GM18873 (cell line): ENCODE measurements at regions not wholly inside any gene's neighbourhood (a gene's known extent, or its start where the extent isn't known, plus 50 kb on each side); places are given as distances from the start of the nearest gene placed in this dataset.
A peak's percentile ranks its signal among the peaks of the same experiment; 100 is the strongest.

Experiments used
- ATAC-seq: cut with Tn5 transposase; IDR thresholded peaks from one replicate; pipeline ENCODE4 v1.9.1; 2021; ENCODE audit warnings: mild to moderate bottlenecking, moderate library complexity, moderate number of reproducible peaks; ENCODE audit not compliant: unreplicated experiment, low FRiP score

DNA sequence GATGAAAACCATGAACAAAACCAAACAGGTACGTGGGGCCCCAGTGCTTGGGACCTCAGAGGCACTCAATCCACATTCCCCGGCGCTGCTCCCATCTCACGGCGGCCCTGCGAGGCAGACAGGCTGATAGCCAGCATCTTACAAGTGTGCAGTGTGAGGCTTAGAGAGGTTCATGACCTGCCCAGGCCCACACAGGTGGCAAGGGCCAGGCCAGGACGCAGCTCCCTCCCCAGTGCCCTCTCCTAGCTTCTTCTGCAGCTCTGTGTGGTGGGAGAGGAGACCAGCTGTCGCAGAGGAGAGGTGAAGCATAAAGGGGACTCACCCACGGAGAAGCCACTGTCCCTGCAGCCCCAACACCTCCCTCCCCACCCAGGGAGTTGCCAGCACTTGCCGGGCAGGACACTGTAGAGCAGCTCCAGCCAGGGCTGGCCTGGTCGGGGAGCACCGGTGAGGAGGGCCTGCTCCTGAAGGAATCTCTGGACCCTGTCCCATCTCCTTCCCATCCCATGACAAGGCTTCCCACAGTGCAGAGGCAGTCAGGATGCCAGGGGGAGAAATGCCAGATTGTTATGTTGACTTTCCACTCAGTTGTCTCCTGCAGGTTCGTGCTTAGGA lies 92.4 kb upstream of the TMEM45B start:
- no peak for ATAC-seq

GRCh38 chr11:129723761-129724162 lies 91.9 kb upstream of the TMEM45B start:
- ATAC-seq = no peak

DNA sequence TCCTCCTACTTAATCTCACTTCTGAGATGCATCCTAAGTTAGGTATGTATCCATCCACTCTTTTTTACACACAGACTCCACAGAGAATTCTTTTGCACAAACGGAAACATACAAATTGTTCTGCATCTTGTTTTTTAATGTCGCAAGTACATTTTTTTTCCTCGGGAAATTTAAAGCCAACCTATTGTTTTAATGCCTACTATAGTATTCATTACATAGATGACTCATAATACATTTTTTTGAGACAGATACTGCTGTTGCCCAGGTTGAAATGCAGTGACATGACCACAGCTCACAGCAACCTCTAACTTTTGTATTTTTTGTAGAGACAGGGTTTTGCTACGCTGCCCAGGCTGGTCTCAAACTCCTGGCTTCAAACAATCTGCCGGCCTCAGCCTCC lies 90.8 kb upstream of the TMEM45B start:
- no peak for ATAC-seq

DNA sequence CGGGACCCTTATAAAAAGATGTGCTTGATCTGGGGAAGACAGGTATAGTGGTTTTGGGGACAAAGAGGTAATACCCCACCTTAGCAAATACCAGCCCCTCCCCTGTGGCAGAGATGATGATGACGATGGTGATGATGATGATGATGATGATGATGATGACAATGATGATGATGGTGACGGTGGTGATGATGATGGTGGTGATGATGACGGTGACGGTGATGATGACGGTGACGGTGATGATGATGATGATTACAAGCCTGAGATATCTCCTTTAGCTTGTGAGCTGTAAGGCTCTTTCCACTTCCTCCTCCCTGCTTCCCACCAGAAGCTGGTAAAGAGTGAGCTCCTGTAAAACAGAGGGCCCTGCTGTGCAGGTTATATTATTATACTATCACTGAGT lies 89.5 kb upstream of the TMEM45B start:
- ATAC-seq = no peak

DNA sequence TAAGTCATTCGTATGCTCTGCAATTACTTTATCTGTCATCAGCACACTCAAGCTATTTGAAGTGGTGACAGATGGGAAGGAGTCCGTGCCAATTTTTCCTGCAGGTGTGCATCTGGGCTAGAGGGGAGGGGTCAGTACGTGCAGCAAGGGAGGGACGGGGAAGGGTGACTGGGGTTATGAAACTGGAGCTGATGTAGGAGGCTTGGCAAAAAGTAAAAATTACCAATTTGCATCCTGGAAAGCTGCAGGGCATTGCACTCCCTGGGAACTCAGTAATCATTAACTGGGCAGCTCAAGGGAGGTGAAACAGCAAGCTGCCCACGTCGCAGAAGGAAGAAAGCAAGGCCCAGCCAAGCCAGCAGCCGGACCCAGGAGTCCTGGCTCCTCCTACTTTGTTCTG lies 87.1 kb upstream of the TMEM45B start:
- ATAC-seq = no peak

DNA sequence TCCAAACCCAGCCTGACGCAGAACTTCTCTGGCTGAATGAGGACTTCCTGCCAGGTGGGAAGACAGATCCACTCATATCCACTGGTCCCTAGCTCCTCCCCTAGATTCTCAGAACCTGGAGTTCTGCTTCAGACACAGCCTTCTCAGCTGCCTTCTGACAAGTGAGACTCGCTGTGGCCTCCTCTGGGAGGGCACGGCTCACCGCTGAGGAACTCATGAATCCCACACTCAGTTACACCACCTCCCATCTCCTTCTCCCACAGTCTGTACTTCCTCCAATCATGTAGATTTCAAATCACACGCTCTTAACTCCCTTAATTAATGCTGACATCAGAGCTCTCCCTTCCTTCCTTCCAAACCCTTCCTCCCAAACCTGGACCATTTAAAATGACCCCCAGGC lies 86.4 kb upstream of the TMEM45B start:
- ATAC-seq = no peak

GRCh38 chr11:129729823-129730222 lies 85.8 kb upstream of the TMEM45B start:
- ATAC-seq = no peak

DNA sequence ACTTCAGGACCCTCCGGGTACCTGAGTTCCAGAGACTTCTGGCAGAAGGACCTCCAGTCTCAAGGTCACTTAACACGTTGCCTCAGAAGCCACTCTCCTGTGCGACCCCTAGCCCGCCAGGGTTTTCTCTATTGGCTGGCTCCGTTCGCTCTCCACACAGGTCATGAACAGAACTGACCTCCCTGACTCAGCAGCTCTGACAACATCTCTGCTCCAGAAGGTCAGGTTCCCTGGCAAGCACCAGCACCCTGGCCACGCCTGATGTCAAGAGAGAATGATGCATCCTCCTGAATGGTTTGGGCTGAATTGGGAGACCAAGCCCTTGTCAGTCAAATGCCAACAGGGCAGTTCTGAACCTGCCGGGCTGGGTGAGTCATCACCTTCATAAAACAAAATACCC lies 84.3 kb upstream of the TMEM45B start:
- ATAC-seq = no peak

- ATAC-seq = no peak
Measured at GRCh38 chr11:129732941-129733340, 82.7 kb upstream of the TMEM45B start.

DNA sequence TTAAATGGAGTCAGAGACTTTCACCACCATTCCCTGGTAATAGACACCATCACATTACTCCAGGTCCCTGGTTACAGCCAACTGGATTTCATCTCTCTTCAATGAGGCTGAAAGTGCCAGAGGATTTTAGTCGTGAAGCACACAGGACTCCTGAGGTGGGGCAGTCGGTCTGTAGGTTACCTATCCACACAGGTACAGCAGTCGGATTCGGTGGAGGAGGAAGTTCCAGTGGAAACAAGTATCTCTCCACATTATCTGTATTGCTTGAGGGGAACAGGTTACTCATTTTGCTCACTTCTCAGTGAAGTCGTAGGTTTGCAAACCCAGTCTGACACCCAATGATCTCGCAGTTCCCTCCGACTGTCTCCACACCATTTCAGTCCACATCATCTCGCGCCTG lies 82.3 kb upstream of the TMEM45B start:
- no peak for ATAC-seq

DNA sequence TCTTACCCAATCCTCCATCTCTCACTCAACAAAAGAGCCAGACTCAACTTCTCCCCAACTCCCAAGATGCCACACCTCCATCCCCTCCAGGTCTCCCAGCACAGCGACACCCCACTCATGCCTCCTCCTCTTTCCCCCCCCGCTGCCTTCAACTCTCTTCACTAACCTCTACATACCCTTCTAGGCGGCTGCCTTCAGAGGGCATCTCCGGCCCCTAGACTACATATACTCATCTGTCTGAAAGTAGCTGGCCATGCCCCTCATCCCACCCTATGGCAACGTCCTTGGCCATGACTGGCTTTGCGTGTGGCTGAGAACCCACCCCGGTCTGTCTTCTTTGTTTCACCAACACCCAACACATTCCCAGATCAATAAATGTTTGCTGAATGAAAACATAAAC lies 81.7 kb upstream of the TMEM45B start:
- no peak for ATAC-seq

DNA sequence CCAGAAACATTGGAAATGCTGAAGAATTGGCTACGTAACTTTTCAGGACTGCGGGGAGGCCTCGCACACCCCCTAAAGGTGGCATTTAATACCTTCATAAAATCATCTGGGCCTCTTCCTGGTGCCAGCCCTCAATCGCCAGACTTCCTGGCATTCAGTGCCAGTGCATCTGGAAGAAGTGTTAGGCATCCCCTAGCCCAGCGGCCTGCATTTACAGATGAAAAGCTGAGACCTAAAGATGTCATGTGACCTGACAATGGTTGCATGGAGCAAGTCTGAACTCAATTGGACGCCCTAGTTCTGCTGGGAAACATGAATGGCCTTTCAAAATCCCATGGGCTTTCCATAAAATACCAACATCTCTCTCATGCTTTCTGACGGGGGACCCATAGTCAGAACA lies 81.0 kb upstream of the TMEM45B start:
- no peak for ATAC-seq

- no peak for ATAC-seq
Measured at GRCh38 chr11:129737831-129738230, 77.8 kb upstream of the TMEM45B start.

- ATAC-seq = no peak
Measured at GRCh38 chr11:129738242-129738641, 77.4 kb upstream of the TMEM45B start.

- no peak for ATAC-seq
Measured at GRCh38 chr11:129739339-129739738, 76.3 kb upstream of the TMEM45B start.

DNA sequence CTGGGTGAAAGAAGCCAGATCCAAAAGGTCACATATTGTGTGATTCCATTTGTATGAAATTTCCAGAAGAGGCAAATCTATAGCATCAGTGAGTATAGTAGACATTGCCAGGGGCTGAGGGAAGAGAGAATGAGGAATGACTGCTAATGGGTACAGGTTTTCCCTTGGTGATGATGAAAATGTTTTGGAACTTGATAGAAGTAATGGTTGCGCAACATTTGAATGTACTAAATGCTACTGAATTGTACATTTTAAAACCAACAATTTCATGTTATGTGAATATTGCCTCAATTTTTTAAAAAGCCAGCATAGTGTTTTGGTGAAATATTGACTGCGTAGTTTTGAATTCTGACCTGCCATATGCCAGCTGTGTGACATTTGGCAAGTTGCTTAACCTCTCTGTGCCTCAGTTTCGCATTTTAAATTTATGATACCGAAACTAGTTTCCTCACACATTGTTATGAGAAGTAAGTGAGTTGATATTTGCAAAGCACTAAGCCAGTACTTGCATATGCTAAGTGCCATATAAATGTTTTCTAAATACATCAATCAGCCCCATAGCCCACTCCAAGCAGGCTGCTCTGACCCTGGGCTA lies 75.4 kb upstream of the TMEM45B start:
- no peak for ATAC-seq

DNA sequence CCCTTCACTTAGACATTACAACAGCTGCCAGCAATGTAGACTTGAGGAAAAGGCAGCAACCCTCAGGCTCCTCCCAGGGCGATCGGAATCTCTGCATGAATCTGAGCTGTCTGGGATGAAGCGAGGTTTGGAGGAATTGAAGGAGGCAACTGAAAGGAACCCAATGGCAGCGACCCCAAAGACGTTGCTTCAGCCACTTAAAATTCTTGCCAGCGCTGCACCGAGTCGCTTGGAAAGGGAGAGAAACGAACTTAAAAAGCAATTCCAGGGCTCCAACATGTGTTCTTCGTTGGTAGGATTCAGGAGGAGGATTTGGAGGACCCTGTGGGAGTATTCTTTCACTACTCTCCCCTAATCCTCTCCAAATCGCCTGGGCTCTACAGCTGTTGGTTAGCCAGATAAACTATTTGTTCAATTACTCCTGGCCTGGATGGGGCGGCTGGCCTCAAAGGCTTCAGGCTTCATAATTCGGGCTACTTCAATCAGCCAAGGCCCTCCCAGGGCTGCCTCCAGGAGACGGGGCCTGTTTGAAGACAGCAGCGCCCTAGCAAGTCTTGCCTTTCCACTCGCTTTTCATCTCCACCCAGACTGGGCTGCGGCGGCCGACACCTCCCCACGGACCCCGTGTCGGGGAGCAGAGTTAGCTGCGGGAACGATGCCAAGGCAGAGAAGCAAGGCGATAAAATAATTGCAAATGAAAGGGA lies 72.4 kb upstream of the TMEM45B start:
- no peak for ATAC-seq

- no peak for ATAC-seq
Measured at GRCh38 chr11:129747071-129747470, 68.6 kb upstream of the TMEM45B start.

GRCh38 chr11:129749141-129749540 lies 66.5 kb upstream of the TMEM45B start:
- no peak for ATAC-seq

DNA sequence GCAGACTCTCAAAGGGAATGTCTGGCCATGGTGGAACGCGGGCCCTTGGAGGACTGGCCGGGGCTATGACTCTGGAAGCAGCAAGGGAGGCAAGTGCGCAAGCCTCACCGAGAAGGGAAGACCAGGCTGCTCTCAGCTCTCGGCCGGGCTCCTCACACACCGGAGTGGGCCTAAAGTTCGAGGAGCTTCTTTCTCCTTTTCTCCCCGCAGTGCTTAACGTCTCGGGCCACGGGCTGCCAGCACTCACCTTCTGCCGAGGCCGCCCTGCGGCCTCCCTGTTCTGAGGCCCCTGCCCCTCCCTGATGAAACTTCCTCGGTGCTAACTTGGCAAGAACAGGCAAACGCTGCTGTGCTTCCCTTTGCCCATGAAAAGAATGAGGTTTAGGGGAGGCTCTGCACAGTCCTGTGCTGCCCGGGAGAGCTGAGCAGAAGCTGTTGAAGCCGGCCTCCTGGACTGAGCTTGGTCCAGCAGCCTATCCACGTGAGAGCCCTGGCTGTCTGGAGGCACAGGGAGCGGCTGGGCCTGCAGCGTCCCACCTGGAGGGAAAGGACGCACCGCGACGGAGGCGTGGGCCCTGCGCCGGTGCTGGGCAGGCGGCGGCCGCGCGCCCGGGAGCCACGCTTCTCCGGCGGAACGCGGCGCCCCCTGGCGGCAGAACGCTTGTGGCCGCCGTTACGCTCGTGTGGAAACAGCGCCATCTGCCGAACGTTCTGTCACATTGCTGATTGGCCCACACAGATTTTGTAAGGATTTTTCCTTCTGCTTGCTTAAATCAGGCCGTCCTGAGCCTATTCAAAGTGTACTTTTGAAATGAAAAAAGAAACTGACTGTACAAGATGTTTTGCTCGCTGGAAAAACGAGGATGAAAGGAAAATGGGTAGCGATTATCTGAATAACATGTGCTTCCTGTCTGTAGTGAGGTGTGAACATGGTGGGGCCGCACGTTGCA lies 65.0 kb upstream of the TMEM45B start:
- peak; percentile 58 for ATAC-seq

DNA sequence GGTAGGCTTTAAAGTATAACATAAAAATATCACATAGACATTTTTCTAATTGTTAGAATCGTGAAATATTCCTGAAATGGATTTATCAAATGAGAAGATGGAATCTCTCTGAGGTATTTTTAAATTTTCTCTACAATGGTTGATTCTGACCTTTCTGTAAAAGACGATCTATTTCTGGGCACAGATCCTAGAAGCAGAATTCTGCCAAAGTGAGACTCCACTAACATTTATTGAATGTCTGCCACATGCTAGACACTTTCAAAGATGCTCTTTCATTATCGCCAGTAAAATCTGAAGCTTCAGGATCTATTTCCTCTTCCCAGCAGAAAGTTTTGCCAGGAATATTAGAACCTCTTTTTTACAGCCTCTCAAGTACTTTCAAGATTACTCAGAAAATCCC lies 64.1 kb upstream of the TMEM45B start:
- no peak for ATAC-seq
